GM23338 (cell line): ENCODE measurements at regions not wholly inside any gene's neighbourhood (a gene's known extent, or its start where the extent isn't known, plus 50 kb on each side); places are given as distances from the start of the nearest gene placed in this dataset.

Source experiments
- ATAC-seq: fragments of 200-7000 bp; cut with Tn5 transposase; 3 replicates; pipeline ENCODE4 v1.9.1; 2020
- DNase-seq: peaks from one replicate; pipeline ENCODE4 v3.0.0-alpha.2; 2015; ENCODE audit warnings: low spot score
- H2AFZ ChIP-seq: fragments of 200-600 bp; sonication (generic); 2 replicates; pipeline ENCODE4 v1.8.0; 2016; ENCODE audit warnings: antibody characterized with exemption, mild to moderate bottlenecking, moderate library complexity
- H3F3A ChIP-seq: fragments of 200-600 bp; sonication (generic); replicated peaks from 2 replicates; pipeline ENCODE4 v1.8.0; 2017; ENCODE audit warnings: antibody characterized with exemption, mixed run types, low read depth
- H3K27ac ChIP-seq: fragments of 200-600 bp; sonication (generic); 2 replicates; pipeline ENCODE4 v1.6.1; 2016; ENCODE audit warnings: low read depth
- H3K27me3 ChIP-seq: fragments of 200-600 bp; sonication (generic); 2 replicates; pipeline ENCODE4 v1.8.0; 2016; ENCODE audit warnings: mild to moderate bottlenecking, mixed run types, moderate library complexity; ENCODE audit not compliant: insufficient read depth
- H3K36me3 ChIP-seq: fragments of 200-600 bp; sonication (generic); 2 replicates; pipeline ENCODE4 v1.8.0; 2016; ENCODE audit warnings: mild to moderate bottlenecking; ENCODE audit not compliant: insufficient read depth
- H3K4me1 ChIP-seq: fragments of 200-600 bp; sonication (generic); 2 replicates; pipeline ENCODE4 v1.8.0; 2016; ENCODE audit warnings: mild to moderate bottlenecking, moderate library complexity; ENCODE audit not compliant: insufficient read depth
- H3K4me2 ChIP-seq: fragments of 200-600 bp; sonication (generic); 2 replicates; pipeline ENCODE4 v1.7.1; 2017; ENCODE audit warnings: mixed run types
- H3K4me3 ChIP-seq: fragments of 200-600 bp; sonication (generic); 2 replicates; pipeline ENCODE4 v1.6.1; 2016; ENCODE audit warnings: mixed run types
- H3K79me2 ChIP-seq: fragments of 200-600 bp; sonication (generic); replicated peaks from 2 replicates; pipeline ENCODE4 v1.8.0; 2017; ENCODE audit warnings: mild to moderate bottlenecking; ENCODE audit not compliant: insufficient read depth
- H3K9me2 ChIP-seq: fragments of 200-600 bp; sonication (generic); 2 replicates; pipeline ENCODE4 v1.8.0; 2017; ENCODE audit not compliant: insufficient read depth
- H4K20me1 ChIP-seq: fragments of 200-600 bp; sonication (generic); replicated peaks from 2 replicates; pipeline ENCODE4 v1.8.0; 2017; ENCODE audit warnings: mild to moderate bottlenecking; ENCODE audit not compliant: insufficient read depth
- H3K27ac Mint-ChIP-seq: 2 replicates; pipeline ENCODE4 v1.8.0; 2020; ENCODE audit warnings: inconsistent platforms, mild to moderate bottlenecking, moderate library complexity, mixed read lengths
- H3K27me3 Mint-ChIP-seq: 3 replicates; pipeline ENCODE4 v1.8.0; 2022; ENCODE audit warnings: low read depth, mild to moderate bottlenecking, moderate library complexity, mixed read lengths, inconsistent platforms; ENCODE audit not compliant: insufficient read depth, poor library complexity
- H3K36me3 Mint-ChIP-seq: 3 replicates; pipeline ENCODE4 v1.8.0; 2021; ENCODE audit warnings: low read depth, mild to moderate bottlenecking, inconsistent platforms, moderate library complexity, mixed read lengths
- H3K4me1 Mint-ChIP-seq: 3 replicates; pipeline ENCODE4 v1.8.0; 2020; ENCODE audit warnings: mild to moderate bottlenecking, inconsistent platforms, mixed read lengths
- H3K4me3 Mint-ChIP-seq: 3 replicates; pipeline ENCODE4 v1.8.0; 2021; ENCODE audit warnings: moderate library complexity, mild to moderate bottlenecking, inconsistent platforms, mixed read lengths
- H3K9me3 Mint-ChIP-seq: 3 replicates; pipeline ENCODE4 v1.8.0; 2020; ENCODE audit warnings: moderate library complexity, mild to moderate bottlenecking, inconsistent platforms, mixed read lengths
- CREB1 ChIP-seq: fragments of 250-450 bp; sonication (Bioruptor Pico); IDR thresholded peaks from 2 replicates; pipeline ENCODE4 v1.5.0; 2020; ENCODE audit warnings: low read depth, mild to moderate bottlenecking, moderate library complexity
- EZH2 ChIP-seq: fragments of 200-600 bp; sonication (generic); IDR thresholded peaks from one replicate; pipeline ENCODE4 v1.8.0; 2017; ENCODE audit warnings: antibody characterized with exemption, mild to moderate bottlenecking, low read depth; ENCODE audit not compliant: unreplicated experiment
- EZH2phosphoT487 ChIP-seq: fragments of 200-600 bp; sonication (generic); IDR thresholded peaks from one replicate; pipeline ENCODE4 v1.8.1; 2018; ENCODE audit warnings: antibody characterized with exemption; ENCODE audit not compliant: unreplicated experiment
- JUNB ChIP-seq: IDR thresholded peaks from one replicate; pipeline ENCODE4 v1.6.1; 2016; ENCODE audit warnings: antibody characterized with exemption; ENCODE audit not compliant: unreplicated experiment
- NANOG ChIP-seq: IDR thresholded peaks from 2 replicates; pipeline ENCODE4 v1.6.1; 2016; ENCODE audit warnings: antibody characterized with exemption, borderline replicate concordance
- POLR2AphosphoS5 ChIP-seq: IDR thresholded peaks from 2 replicates; pipeline ENCODE4 v1.6.1; 2016; ENCODE audit warnings: antibody characterized with exemption, low read depth
- STAT1 ChIP-seq: IDR thresholded peaks from one replicate; pipeline ENCODE4 v1.6.1; 2016; ENCODE audit warnings: antibody characterized with exemption; ENCODE audit not compliant: unreplicated experiment
- ZNF114 ChIP-seq: fragments of 250-450 bp; sonication (Bioruptor Pico); IDR thresholded peaks from 2 replicates; pipeline ENCODE4 v1.5.0; 2020; ENCODE audit warnings: mild to moderate bottlenecking, moderate library complexity
- ZNF331 ChIP-seq: fragments of 250-450 bp; sonication (Bioruptor Pico); IDR thresholded peaks from 2 replicates; pipeline ENCODE4 v1.5.0; 2020; ENCODE audit warnings: low read depth, mild to moderate bottlenecking, moderate library complexity
- ZNF462 ChIP-seq: fragments of 250-450 bp; sonication (Bioruptor Pico); IDR thresholded peaks from 2 replicates; pipeline ENCODE4 v1.5.0; 2020; ENCODE audit warnings: mild to moderate bottlenecking, moderate library complexity
- TF ChIP-seq, protein P1 (sequence below): IDR thresholded peaks from 2 replicates; pipeline ENCODE4 v1.6.1; 2016; ENCODE audit warnings: antibody characterized with exemption
- TF ChIP-seq, protein P2 (sequence below), 2 experiments: fragments of 200-600 bp in 1 of 2; sonication (generic) in 1 of 2; conservative IDR thresholded peaks; 2 replicates each; pipeline versions ENCODE4 v1.5.1 to v1.6.1; 2016 to 2017; ENCODE audit warnings: antibody characterized with exemption in 2 of 2, low read depth in 2 of 2, mild to moderate bottlenecking in 2 of 2, moderate library complexity in 1 of 2
- TF ChIP-seq, protein P3 (sequence below): IDR thresholded peaks from one replicate; pipeline ENCODE4 v1.6.1; 2018; ENCODE audit warnings: antibody characterized with exemption; ENCODE audit not compliant: unreplicated experiment

GRCh38 chr2:194135463-194135862 is 1521.6 kb upstream of the SLC39A10 start:
- Histone ChIP-seq H4K20me1 (no peaks in the 10 kb centered on the region), H3K9me2 (no peaks in the 10 kb centered on the region), H3K27ac (no peak overlapping the region), H3K79me2 (no peaks in the 10 kb centered on the region), H3F3A (no peaks in the 10 kb centered on the region), H3K4me2 (no peak overlapping the region), H2AFZ (no peak overlapping the region), H3K36me3 (no peaks in the 10 kb centered on the region), H3K27me3 (no peaks in the 10 kb centered on the region), H3K4me3 (no peak overlapping the region), H3K4me1 (peaks cover 22% of the 10 kb centered on the region)
- Mint-ChIP-seq H3K9me3 (peaks cover 27% of the 10 kb centered on the region), H3K27me3 (peaks cover 8% of the 10 kb centered on the region), H3K4me1 (peaks cover 24% of the 10 kb centered on the region), H3K27ac (no peak overlapping the region), H3K4me3 (no peak overlapping the region; the same call in 2 of the 3 replicates), H3K36me3 (no peaks in the 10 kb centered on the region; the same call in 1 of the 3 replicates)
- no peak for DNase-seq
- TF ChIP-seq, protein P1, sequence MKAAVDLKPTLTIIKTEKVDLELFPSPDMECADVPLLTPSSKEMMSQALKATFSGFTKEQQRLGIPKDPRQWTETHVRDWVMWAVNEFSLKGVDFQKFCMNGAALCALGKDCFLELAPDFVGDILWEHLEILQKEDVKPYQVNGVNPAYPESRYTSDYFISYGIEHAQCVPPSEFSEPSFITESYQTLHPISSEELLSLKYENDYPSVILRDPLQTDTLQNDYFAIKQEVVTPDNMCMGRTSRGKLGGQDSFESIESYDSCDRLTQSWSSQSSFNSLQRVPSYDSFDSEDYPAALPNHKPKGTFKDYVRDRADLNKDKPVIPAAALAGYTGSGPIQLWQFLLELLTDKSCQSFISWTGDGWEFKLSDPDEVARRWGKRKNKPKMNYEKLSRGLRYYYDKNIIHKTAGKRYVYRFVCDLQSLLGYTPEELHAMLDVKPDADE, result no peak
- TF ChIP-seq STAT1 (no peak), NANOG (no peak), ZNF462 (no peak), EZH2 (no peak), JUNB (no peak), ZNF114 (CRISPR knock-in tag) (no peak), EZH2phosphoT487 (no peak), POLR2AphosphoS5 (no peak), CREB1 (no peak), ZNF331 (CRISPR knock-in tag) (no peak)
- TF ChIP-seq, protein P2, sequence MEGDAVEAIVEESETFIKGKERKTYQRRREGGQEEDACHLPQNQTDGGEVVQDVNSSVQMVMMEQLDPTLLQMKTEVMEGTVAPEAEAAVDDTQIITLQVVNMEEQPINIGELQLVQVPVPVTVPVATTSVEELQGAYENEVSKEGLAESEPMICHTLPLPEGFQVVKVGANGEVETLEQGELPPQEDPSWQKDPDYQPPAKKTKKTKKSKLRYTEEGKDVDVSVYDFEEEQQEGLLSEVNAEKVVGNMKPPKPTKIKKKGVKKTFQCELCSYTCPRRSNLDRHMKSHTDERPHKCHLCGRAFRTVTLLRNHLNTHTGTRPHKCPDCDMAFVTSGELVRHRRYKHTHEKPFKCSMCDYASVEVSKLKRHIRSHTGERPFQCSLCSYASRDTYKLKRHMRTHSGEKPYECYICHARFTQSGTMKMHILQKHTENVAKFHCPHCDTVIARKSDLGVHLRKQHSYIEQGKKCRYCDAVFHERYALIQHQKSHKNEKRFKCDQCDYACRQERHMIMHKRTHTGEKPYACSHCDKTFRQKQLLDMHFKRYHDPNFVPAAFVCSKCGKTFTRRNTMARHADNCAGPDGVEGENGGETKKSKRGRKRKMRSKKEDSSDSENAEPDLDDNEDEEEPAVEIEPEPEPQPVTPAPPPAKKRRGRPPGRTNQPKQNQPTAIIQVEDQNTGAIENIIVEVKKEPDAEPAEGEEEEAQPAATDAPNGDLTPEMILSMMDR (conservative IDR thresholded peaks at IDR 0.05; ENCODE audit: low read depth in 2 of 2), result no peak
- TF ChIP-seq, protein P3, sequence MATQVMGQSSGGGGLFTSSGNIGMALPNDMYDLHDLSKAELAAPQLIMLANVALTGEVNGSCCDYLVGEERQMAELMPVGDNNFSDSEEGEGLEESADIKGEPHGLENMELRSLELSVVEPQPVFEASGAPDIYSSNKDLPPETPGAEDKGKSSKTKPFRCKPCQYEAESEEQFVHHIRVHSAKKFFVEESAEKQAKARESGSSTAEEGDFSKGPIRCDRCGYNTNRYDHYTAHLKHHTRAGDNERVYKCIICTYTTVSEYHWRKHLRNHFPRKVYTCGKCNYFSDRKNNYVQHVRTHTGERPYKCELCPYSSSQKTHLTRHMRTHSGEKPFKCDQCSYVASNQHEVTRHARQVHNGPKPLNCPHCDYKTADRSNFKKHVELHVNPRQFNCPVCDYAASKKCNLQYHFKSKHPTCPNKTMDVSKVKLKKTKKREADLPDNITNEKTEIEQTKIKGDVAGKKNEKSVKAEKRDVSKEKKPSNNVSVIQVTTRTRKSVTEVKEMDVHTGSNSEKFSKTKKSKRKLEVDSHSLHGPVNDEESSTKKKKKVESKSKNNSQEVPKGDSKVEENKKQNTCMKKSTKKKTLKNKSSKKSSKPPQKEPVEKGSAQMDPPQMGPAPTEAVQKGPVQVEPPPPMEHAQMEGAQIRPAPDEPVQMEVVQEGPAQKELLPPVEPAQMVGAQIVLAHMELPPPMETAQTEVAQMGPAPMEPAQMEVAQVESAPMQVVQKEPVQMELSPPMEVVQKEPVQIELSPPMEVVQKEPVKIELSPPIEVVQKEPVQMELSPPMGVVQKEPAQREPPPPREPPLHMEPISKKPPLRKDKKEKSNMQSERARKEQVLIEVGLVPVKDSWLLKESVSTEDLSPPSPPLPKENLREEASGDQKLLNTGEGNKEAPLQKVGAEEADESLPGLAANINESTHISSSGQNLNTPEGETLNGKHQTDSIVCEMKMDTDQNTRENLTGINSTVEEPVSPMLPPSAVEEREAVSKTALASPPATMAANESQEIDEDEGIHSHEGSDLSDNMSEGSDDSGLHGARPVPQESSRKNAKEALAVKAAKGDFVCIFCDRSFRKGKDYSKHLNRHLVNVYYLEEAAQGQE, result no peak
- ATAC-seq, result no peak
